ENCODE measurements at regions not wholly inside any gene's neighbourhood (a gene's known extent, or its start where the extent isn't known, plus 50 kb on each side); places are given as distances from the start of the nearest gene placed in this dataset.

GRCh38 chr5:167750586-167750985 is 540.9 kb upstream of the WWC1 start:
- no peak for TF ChIP-seq CTCF (IDR thresholded peaks at IDR 0.05; ENCODE audit: borderline replicate concordance, insufficient read depth, low read depth, low read length)
- H3K4me3 ChIP-seq (ENCODE audit: low read depth, low read length): no peak overlapping the region

DNA sequence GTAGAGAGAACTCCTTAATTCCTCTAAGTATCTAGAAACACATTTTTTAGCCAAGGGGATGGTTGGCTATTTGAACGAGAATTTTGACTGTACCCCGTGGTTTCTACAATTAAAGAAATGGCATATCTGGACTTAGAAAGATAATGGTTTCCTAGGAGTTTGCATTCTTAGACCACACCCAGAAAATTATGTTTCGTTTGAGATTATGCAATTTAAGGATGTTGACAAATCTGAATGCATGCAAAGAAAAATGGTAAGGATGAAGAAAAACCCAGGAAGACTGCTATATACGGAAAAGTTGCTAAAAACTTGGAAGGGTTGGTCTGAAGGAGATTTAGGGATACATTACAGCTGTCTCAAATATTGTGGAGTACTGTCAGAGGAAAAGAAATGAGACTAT is 538.5 kb upstream of the WWC1 start:
- H3K4me3 ChIP-seq (ENCODE audit: low read depth, low read length): no peak overlapping the region
- TF ChIP-seq CTCF (IDR thresholded peaks at IDR 0.05; ENCODE audit: borderline replicate concordance, insufficient read depth, low read depth, low read length): no peak

DNA sequence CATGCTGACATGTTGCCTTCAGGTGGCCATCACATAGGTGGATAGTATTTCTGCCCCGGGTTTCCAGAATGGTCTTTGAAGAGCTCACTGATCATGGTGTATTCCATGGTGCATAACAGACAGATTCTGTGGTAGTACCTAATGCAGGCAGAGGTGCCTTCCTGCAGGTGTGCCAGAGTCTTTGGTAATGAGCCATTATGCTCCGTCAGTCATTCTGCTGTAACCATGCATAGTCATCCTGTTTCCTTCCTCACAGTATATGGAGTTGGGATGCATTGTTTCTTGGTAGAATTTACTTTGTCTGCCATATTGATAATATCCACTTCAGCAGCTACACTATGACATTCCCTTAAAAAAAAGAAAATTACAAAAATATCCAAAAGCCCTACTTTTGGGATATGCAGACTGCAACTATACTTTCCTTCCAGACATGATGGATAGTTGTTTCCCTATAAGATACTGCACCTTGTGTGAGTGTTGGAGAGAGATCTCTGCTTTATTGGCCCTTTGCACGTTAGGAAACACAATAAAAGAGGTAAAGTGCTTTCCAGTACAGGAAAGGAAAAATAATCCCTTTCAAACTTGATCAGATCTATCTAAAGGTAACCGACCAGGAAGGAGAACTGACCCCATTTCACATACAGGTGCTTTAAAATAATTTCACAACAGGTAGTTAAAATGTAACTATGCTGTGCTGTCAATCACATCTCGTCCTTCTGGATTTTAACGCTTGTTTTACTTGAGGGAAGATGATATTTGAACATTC is 537.5 kb upstream of the WWC1 start:
- TF ChIP-seq CTCF (IDR thresholded peaks at IDR 0.05; ENCODE audit: borderline replicate concordance, insufficient read depth, low read depth, low read length): no peak
- H3K4me3 ChIP-seq (ENCODE audit: low read depth, low read length): no peak overlapping the region

- no peak for TF ChIP-seq CTCF (IDR thresholded peaks at IDR 0.05; ENCODE audit: borderline replicate concordance, insufficient read depth, low read depth, low read length)
- H3K4me3 ChIP-seq (ENCODE audit: low read depth, low read length): no peak overlapping the region
Observed at GRCh38 chr5:167754501-167755021, 536.9 kb upstream of the WWC1 start.

DNA sequence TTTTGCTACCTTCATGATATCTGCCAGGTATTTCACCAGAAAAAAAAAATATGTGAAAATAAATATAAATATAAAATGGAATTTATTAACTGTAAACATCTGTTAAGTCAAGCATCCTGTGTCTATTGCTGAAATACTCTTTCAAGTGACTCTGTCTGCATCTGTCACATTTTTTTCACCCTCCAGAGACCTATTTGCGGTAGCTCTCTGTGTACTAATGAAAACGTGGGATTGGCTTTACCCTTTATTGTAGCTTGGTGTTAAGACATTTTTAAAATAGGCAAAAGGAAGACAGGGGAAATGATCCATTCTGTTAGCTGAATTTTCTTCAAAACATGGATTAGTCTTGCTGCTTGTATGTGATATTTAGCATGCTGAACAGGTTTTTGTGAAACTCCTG is 536.0 kb upstream of the WWC1 start:
- no peak for TF ChIP-seq CTCF (IDR thresholded peaks at IDR 0.05; ENCODE audit: borderline replicate concordance, insufficient read depth, low read depth, low read length)
- H3K4me3 ChIP-seq (ENCODE audit: low read depth, low read length): no peak overlapping the region

DNA sequence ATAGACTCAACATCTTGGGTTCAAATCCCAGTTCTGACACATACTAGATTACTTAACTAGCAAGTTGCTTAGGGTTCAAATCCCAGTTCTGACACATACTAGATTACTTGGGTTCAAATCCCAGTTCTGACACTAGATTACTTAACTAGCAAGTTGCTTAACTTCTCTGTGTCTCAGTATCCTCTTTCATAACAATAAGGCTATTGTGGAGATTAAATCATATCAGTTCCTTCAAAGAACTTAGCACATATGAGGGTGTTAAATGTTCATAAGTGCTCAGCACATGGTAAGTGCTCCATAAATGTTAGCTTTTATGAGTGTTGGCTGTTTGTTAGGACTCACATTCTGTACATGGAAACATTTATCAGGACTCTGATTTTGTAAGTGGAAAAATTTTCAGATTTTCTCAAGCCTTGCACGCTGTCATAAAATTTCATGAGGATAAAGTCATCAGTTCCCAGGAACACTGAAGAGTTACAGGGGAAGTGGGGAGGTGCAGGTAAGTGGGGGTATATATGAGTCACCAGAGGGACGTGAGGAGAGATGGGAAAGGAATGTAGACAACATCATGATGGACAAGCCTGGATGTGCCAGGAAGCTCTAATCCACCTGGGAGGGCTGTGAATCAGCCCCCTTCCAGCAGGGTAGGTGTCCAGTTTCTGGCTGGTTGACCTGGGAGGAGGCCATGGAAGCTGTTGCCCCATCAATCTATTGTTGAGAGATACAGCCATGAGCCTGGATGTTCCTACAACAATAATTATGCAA is 532.2 kb upstream of the WWC1 start:
- H3K4me3 ChIP-seq (ENCODE audit: low read depth, low read length): no peak overlapping the region
- TF ChIP-seq CTCF (IDR thresholded peaks at IDR 0.05; ENCODE audit: borderline replicate concordance, insufficient read depth, low read depth, low read length): no peak

All from GM12875 (cell line).